Hypothalamus (tissue), 51 donors: ENCODE measurements at regions not wholly inside any gene's neighbourhood (a gene's known extent, or its start where the extent isn't known, plus 50 kb on each side); places are given as distances from the start of the nearest gene placed in this dataset.

ENCODE experiments used
- DNase-seq, 51 donors: peaks; one replicate each; lab custom pipeline; 2025; lab: John Stamatoyannopoulos, UW

- DNase-seq: no peak
Measured at GRCh38 chr6:131381709-131382093, 191.3 kb upstream of the ARG1 start.

- DNase-seq: peak in 1 of 51 donors; percentile 14
Measured at GRCh38 chr6:131382631-131383030, 190.4 kb upstream of the ARG1 start.

GRCh38 chr6:131383421-131384411 lies 189.3 kb upstream of the ARG1 start:
- DNase-seq: peak in 1 of 51 donors; percentile 47

- DNase-seq: peak in 1 of 51 donors; percentile 28
Measured at GRCh38 chr6:131387562-131388447, 185.2 kb upstream of the ARG1 start.

GRCh38 chr6:131390322-131390721 lies 182.7 kb upstream of the ARG1 start:
- no peak for DNase-seq

GRCh38 chr6:131391116-131391515 lies 181.9 kb upstream of the ARG1 start:
- DNase-seq: no peak

GRCh38 chr6:131393433-131393832 lies 179.6 kb upstream of the ARG1 start:
- no peak for DNase-seq

GRCh38 chr6:131394768-131395432 lies 178.1 kb upstream of the ARG1 start:
- DNase-seq: no peak

- DNase-seq: no peak
Measured at GRCh38 chr6:131398176-131398575, 174.8 kb upstream of the ARG1 start.

- DNase-seq: no peak
Measured at GRCh38 chr6:131399433-131399832, 173.6 kb upstream of the ARG1 start.

GRCh38 chr6:131400054-131400778 lies 172.8 kb upstream of the ARG1 start:
- DNase-seq: no peak

GRCh38 chr6:131400779-131401496 lies 172.1 kb upstream of the ARG1 start:
- DNase-seq: no peak

GRCh38 chr6:131408811-131409210 lies 164.2 kb upstream of the ARG1 start:
- DNase-seq: no peak

- no peak for DNase-seq
Measured at GRCh38 chr6:131410785-131411184, 162.2 kb upstream of the ARG1 start.

GRCh38 chr6:131412960-131413830 lies 159.8 kb upstream of the ARG1 start:
- DNase-seq: no peak

- no peak for DNase-seq
Measured at GRCh38 chr6:131413831-131414191, 159.2 kb upstream of the ARG1 start.

GRCh38 chr6:131414956-131415355 lies 158.1 kb upstream of the ARG1 start:
- DNase-seq: no peak

GRCh38 chr6:131418441-131418840 lies 154.6 kb upstream of the ARG1 start:
- no peak for DNase-seq

GRCh38 chr6:131419702-131420101 lies 153.3 kb upstream of the ARG1 start:
- no peak for DNase-seq
